IMR-90 (cell line): ENCODE measurements at regions not wholly inside any gene's neighbourhood (a gene's known extent, or its start where the extent isn't known, plus 50 kb on each side); places are given as distances from the start of the nearest gene placed in this dataset.

Experiments used
- ATAC-seq: fragments of 200-7000 bp; cut with Tn5 transposase; 2 replicates; pipeline ENCODE4 v1.9.1; 2020; ENCODE audit warnings: low read depth, mild to moderate bottlenecking, moderate library complexity
- BruUV-seq: library from RNA; stranded (reverse); fragments of 400-500 nt; replicated peaks from 2 replicates; lab custom pipeline; 2021; lab: Mats Ljungman, UMichigan
- CTCF ChIA-PET: fragments of 300-600 bp; formaldehyde crosslinking; extraction: SDS; loops from one replicate; lab custom pipeline; 2021; ENCODE audit warnings: antibody characterized with exemption; lab: Yijun Ruan, JAX
- POLR2A ChIA-PET: fragments of 300-600 bp; sonication (Branson Sonifier 250); formaldehyde crosslinking; loops from one replicate; lab custom pipeline; 2022; ENCODE audit warnings: antibody characterized with exemption; ENCODE audit not compliant: unreplicated experiment; lab: Charles Lee
- DNase-seq: peaks from one replicate; pipeline ENCODE4 v3.0.0; 2013
- H2AFZ ChIP-seq: replicated peaks from 2 replicates; pipeline ENCODE3; 2013; ENCODE audit warnings: low read length, mild to moderate bottlenecking; ENCODE audit not compliant: poor library complexity
- H2AK5ac ChIP-seq: 2 replicates; pipeline ENCODE4 v1.6.1; 2013; ENCODE audit warnings: low read depth, low read length, inconsistent platforms
- H2AK9ac ChIP-seq: replicated peaks from 2 replicates; pipeline ENCODE3; 2013; ENCODE audit warnings: mild to moderate bottlenecking, low read depth, low read length, moderate library complexity; ENCODE audit not compliant: poor library complexity
- H2BK120ac ChIP-seq: 2 replicates; pipeline ENCODE4 v1.6.1; 2013; ENCODE audit warnings: low read depth, low read length, inconsistent platforms
- H2BK15ac ChIP-seq: 3 replicates; pipeline ENCODE4 v1.6.1; 2013; ENCODE audit warnings: low read depth, low read length, inconsistent platforms
- H2BK20ac ChIP-seq: 2 replicates; pipeline ENCODE4 v1.6.1; 2013; ENCODE audit warnings: low read depth, mild to moderate bottlenecking, inconsistent platforms, low read length, moderate library complexity
- H2BK5ac ChIP-seq: 2 replicates; pipeline ENCODE4 v1.6.1; 2013; ENCODE audit warnings: mild to moderate bottlenecking, low read depth, low read length, inconsistent platforms; ENCODE audit not compliant: poor library complexity, severe bottlenecking
- H3K14ac ChIP-seq: replicated peaks from 2 replicates; pipeline ENCODE4 v1.6.1; 2013; ENCODE audit warnings: low read depth, low read length, inconsistent platforms
- H3K18ac ChIP-seq: 2 replicates; pipeline ENCODE4 v1.6.1; 2013; ENCODE audit warnings: low read depth, low read length, control low read depth
- H3K23ac ChIP-seq: 2 replicates; pipeline ENCODE4 v1.6.1; 2013; ENCODE audit warnings: low read depth, low read length, inconsistent platforms
- H3K27ac ChIP-seq: 2 replicates; pipeline ENCODE4 v1.5.1; 2013; ENCODE audit warnings: mild to moderate bottlenecking, control low read depth, low read length; ENCODE audit not compliant: insufficient read depth
- H3K27me3 ChIP-seq: 2 replicates; pipeline ENCODE4 v1.6.1; 2013; ENCODE audit warnings: low read length; ENCODE audit not compliant: control insufficient read depth, insufficient read depth
- H3K36me3 ChIP-seq: 2 replicates; pipeline ENCODE4 v1.6.1; 2013; ENCODE audit warnings: low read length, mixed read lengths; ENCODE audit not compliant: control insufficient read depth, insufficient read depth
- H3K4ac ChIP-seq: 2 replicates; pipeline ENCODE4 v1.6.1; 2013; ENCODE audit warnings: low read depth, low read length, inconsistent platforms
- H3K4me1 ChIP-seq: 2 replicates; pipeline ENCODE4 v1.6.1; 2013; ENCODE audit warnings: low read length, mixed read lengths; ENCODE audit not compliant: control insufficient read depth, insufficient read depth
- H3K4me2 ChIP-seq: 2 replicates; pipeline ENCODE4 v1.6.1; 2013; ENCODE audit warnings: low read depth, mild to moderate bottlenecking, control low read depth, low read length, moderate library complexity
- H3K4me3 ChIP-seq: 2 replicates; pipeline ENCODE4 v1.5.1; 2013; ENCODE audit warnings: low read depth, mild to moderate bottlenecking, control low read depth, low read length, moderate library complexity; ENCODE audit not compliant: insufficient read depth
- H3K56ac ChIP-seq: 2 replicates; pipeline ENCODE4 v1.6.1; 2013; ENCODE audit warnings: low read length, inconsistent platforms; ENCODE audit not compliant: insufficient read depth; ENCODE audit errors: extremely low read depth
- H3K79me1 ChIP-seq, 2 experiments: 2 replicates each; pipeline ENCODE4 v1.6.1; 2013; ENCODE audit warnings: low read length in 2 of 2, inconsistent platforms in 1 of 2, low read depth in 1 of 2
- H3K9ac ChIP-seq: 2 replicates; pipeline ENCODE4 v1.6.1; 2013; ENCODE audit warnings: low read depth, low read length, control low read depth
- H3K9me1 ChIP-seq: 2 replicates; pipeline ENCODE4 v1.6.1; 2013; ENCODE audit warnings: low read length, inconsistent platforms; ENCODE audit not compliant: insufficient read depth
- H3K9me3 ChIP-seq: 2 replicates; pipeline ENCODE4 v1.6.1; 2013; ENCODE audit warnings: low read length; ENCODE audit not compliant: control insufficient read depth, insufficient read depth
- H4K20me1 ChIP-seq: 2 replicates; pipeline ENCODE4 v1.6.1; 2013; ENCODE audit warnings: low read length, inconsistent platforms; ENCODE audit not compliant: insufficient read depth
- H4K5ac ChIP-seq: 2 replicates; pipeline ENCODE4 v1.6.1; 2013; ENCODE audit warnings: mild to moderate bottlenecking, low read depth, low read length, control low read depth
- H4K8ac ChIP-seq, 2 experiments: 2 replicates each; pipeline ENCODE4 v1.6.1; 2013; ENCODE audit warnings: low read depth in 2 of 2, low read length in 2 of 2, control low read depth in 1 of 2, inconsistent platforms in 1 of 2
- H4K91ac ChIP-seq: 2 replicates; pipeline ENCODE4 v1.6.1; 2013; ENCODE audit warnings: low read depth, low read length, inconsistent platforms; ENCODE audit not compliant: insufficient read depth
- MAFK ChIP-seq: IDR thresholded peaks from 2 replicates; pipeline ENCODE4 v1.6.1; 2012; ENCODE audit warnings: low read depth, low read length, improper control_type of control experiment
- MAZ ChIP-seq: IDR thresholded peaks from 2 replicates; pipeline ENCODE4 v1.6.1; 2012; ENCODE audit warnings: low read depth, mild to moderate bottlenecking, low read length, improper control_type of control experiment, moderate library complexity, borderline replicate concordance
- POLR2A ChIP-seq: IDR thresholded peaks from 2 replicates; pipeline ENCODE4 v1.6.1; 2012; ENCODE audit warnings: mild to moderate bottlenecking, low read depth, low read length
- SMC3 ChIP-seq: fragments of 150-350 bp; IDR thresholded peaks from 2 replicates; pipeline ENCODE4 v1.6.1; 2016; ENCODE audit warnings: low read depth, mild to moderate bottlenecking, antibody characterized with exemption, low read length, moderate library complexity
- WGBS, 2 experiments: methylation state at CpG; one replicate each; pipeline versions ENCODE4 v1.1.5 to v1.1.7; 2013; ENCODE audit warnings: missing lambda C conversion rate in 2 of 2; ENCODE audit not compliant: insufficient read length in 1 of 2; ENCODE audit errors: extremely low coverage in 2 of 2; 5-methylcytosine and 5-hydroxymethylcytosine counted together
- dilution Hi-C: fragments of 300-500 bp; cut with HindIII; formaldehyde crosslinking; loops from one replicate; pipeline ENCODE4 v1.14.3; 2018; ENCODE audit warnings: low sequenced_read_pairs; ENCODE audit not compliant: unreplicated experiment
- in situ Hi-C: fragments of 300-500 bp; cut with MboI; formaldehyde crosslinking; loops from 3 replicates; pipeline ENCODE4 v1.14.3; 2019; ENCODE audit warnings: low sequenced_read_pairs, inconsistent platforms, mixed read lengths
- intact Hi-C: fragments of 100-400 bp; cut with micrococcal nuclease; formaldehyde crosslinking; loops from 2 replicates; pipeline ENCODE4 v1.10.0; 2022

DNA sequence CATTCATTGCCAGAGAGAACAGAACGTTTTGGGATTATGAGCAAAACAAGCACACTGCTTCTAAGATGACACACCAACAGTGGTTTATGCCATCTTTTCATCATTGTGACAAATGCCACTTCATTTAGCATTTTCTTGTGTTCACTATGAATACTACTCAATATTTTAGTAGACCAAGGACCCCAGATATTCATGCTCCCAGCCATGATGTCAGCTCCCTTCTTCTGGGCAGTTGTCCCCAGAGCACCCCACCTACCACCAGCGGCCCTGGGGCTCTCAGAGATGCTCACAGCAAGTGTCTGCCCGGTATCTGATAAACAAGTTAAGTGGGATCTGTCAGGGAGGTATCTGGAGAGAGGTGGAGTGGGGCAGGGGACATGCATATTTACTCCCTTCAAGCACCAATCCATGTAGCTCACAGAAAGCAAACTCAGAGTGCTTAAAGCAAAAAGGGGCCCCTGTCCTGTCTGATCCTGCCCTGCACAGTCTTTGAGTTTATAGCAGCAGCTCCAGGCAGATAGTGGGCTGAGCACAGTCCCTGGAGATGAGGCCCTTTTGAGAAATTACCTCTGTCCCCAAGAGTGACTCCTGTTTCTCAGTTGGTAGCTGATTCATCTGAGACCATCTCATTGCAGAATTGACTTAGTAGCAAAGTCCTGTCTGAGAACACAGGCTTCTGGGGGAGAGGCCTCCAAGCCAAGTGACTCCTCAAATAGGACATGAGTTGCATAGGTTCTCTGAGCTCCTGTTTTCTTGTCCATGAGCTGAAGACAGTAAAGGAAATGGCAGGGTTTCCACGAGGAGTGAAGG, 281.8 kb upstream of the KLF6 start:
- ATAC-seq (no peak), DNase-seq (no peak)
- H4K8ac ChIP-seq = no peak overlapping the region
- H3K9ac ChIP-seq = no peak overlapping the region
- H2BK15ac ChIP-seq = no peak overlapping the region; the same call in 2 of the 3 replicates
- WGBS, 2 experiments = 67% methylated on average over 1 of the region's 4 CpGs; no CpG with 5 or more reads in 1 of the 2 experiments
- H3K9me1 ChIP-seq = peaks cover 4% of the 10 kb centered on the region; the same call in 1 of the 2 replicates
- H3K27me3 ChIP-seq = no peaks in the 10 kb centered on the region
- H3K4me3 ChIP-seq = no peak overlapping the region
- CTCF ChIA-PET = no interaction called here
- peak overlapping the region; percentile 21; the same call in 1 of the 2 replicates for H2BK120ac ChIP-seq
- H2AFZ ChIP-seq = no peak overlapping the region
- H3K14ac ChIP-seq = no peak overlapping the region; the same call in 1 of the 2 replicates
- no peak overlapping the region for H3K18ac ChIP-seq
- TF ChIP-seq MAZ (no peak), SMC3 (no peak), POLR2A (no peak), MAFK (no peak)
- BruUV-seq = no TSS peak
- H3K4me2 ChIP-seq = no peak overlapping the region
- H4K20me1 ChIP-seq = no peaks in the 10 kb centered on the region
- peaks cover 8% of the 10 kb centered on the region for H3K4me1 ChIP-seq
- no peak overlapping the region for H4K91ac ChIP-seq
- H2BK20ac ChIP-seq = no peak overlapping the region
- no peaks in the 10 kb centered on the region for H3K36me3 ChIP-seq
- no peak overlapping the region for H3K56ac ChIP-seq
- H4K5ac ChIP-seq = no peak overlapping the region
- no peaks in the 10 kb centered on the region for H3K9me3 ChIP-seq
- POLR2A ChIA-PET = no interaction called here
- intact Hi-C loops = no loop called here
- 0 out of 2 replicates have a peak overlapping the region, but pooled peaks have one; percentile 53 for H2AK5ac ChIP-seq
- H2BK5ac ChIP-seq = no peak overlapping the region
- H3K79me1 ChIP-seq = no peaks in the 10 kb centered on the region
- in situ Hi-C loops = no loop called here
- H3K4ac ChIP-seq = no peak overlapping the region; the same call in 1 of the 2 replicates
- dilution Hi-C loops = no loop called here
- H3K27ac ChIP-seq = no peak overlapping the region
- H3K23ac ChIP-seq = peak overlapping the region; percentile 9; the same call in 1 of the 2 replicates
- no peak overlapping the region for H2AK9ac ChIP-seq
